Activated CD4-positive, alpha-beta T cell treated with anti-CD3 and anti-CD28 coated beads, Interleukin-2, amount 50 U/mL, for 48 hours (primary cell): ENCODE measurements at regions not wholly inside any gene's neighbourhood (a gene's known extent, or its start where the extent isn't known, plus 50 kb on each side); places are given as distances from the start of the nearest gene placed in this dataset.

Experiments used
- DNase-seq, 2 experiments: peaks; one replicate each; pipeline ENCODE4 v3.0.0-alpha.2; 2020

GRCh38 chr20:22216984-22217383 is 367.4 kb downstream of the FOXA2 start:
- no peak for DNase-seq

GRCh38 chr20:22214296-22214695 is 370.1 kb downstream of the FOXA2 start:
- DNase-seq = no peak

GRCh38 chr20:22213271-22213670 is 371.1 kb downstream of the FOXA2 start:
- no peak for DNase-seq

GRCh38 chr20:22207280-22207679 is 377.1 kb downstream of the FOXA2 start:
- DNase-seq = no peak

- DNase-seq = no peak
These were observed 379.6 kb downstream of the FOXA2 start for GRCh38 chr20:22204801-22205200.

- no peak for DNase-seq
These were observed 402.2 kb downstream of the FOXA2 start for GRCh38 chr20:22182148-22182547.

- no peak for DNase-seq
These were observed 404.1 kb downstream of the FOXA2 start for GRCh38 chr20:22180244-22180643.

GRCh38 chr20:22160101-22160652 is 424.2 kb downstream of the FOXA2 start:
- no peak for DNase-seq

- DNase-seq = no peak
These were observed 425.1 kb downstream of the FOXA2 start for GRCh38 chr20:22159276-22159675.

GRCh38 chr20:22127587-22127986 is 422.1 kb downstream of the PAX1 start:
- no peak for DNase-seq

GRCh38 chr20:22106308-22106938 is 401.0 kb downstream of the PAX1 start:
- no peak for DNase-seq

- no peak for DNase-seq
These were observed 396.1 kb downstream of the PAX1 start for GRCh38 chr20:22101606-22102005.

- DNase-seq = no peak
These were observed 395.2 kb downstream of the PAX1 start for GRCh38 chr20:22100686-22101085.

- DNase-seq = no peak
These were observed 393.9 kb downstream of the PAX1 start for GRCh38 chr20:22099348-22099747.

- DNase-seq = no peak
These were observed 393.0 kb downstream of the PAX1 start for GRCh38 chr20:22098511-22098910.

- no peak for DNase-seq
These were observed 387.7 kb downstream of the PAX1 start for GRCh38 chr20:22093122-22093521.

GRCh38 chr20:22088882-22089281 is 383.4 kb downstream of the PAX1 start:
- DNase-seq = no peak

GRCh38 chr20:22080985-22081384 is 375.5 kb downstream of the PAX1 start:
- no peak for DNase-seq

- DNase-seq = no peak
These were observed 369.2 kb downstream of the PAX1 start for GRCh38 chr20:22074635-22075034.

GRCh38 chr20:22071841-22072240 is 366.4 kb downstream of the PAX1 start:
- DNase-seq = no peak

- no peak for DNase-seq
These were observed 365.2 kb downstream of the PAX1 start for GRCh38 chr20:22070610-22071058.

- no peak for DNase-seq
These were observed 358.3 kb downstream of the PAX1 start for GRCh38 chr20:22063753-22064152.

- no peak for DNase-seq
These were observed 357.4 kb downstream of the PAX1 start for GRCh38 chr20:22062874-22063273.

GRCh38 chr20:22060610-22061009 is 355.1 kb downstream of the PAX1 start:
- DNase-seq = no peak

- DNase-seq = no peak
These were observed 353.3 kb downstream of the PAX1 start for GRCh38 chr20:22058746-22059145.
